Myocyte (in vitro differentiated cells): ENCODE measurements at regions not wholly inside any gene's neighbourhood (a gene's known extent, or its start where the extent isn't known, plus 50 kb on each side); places are given as distances from the start of the nearest gene placed in this dataset.
A peak's percentile ranks its signal among the peaks of the same experiment; 100 is the strongest.

ENCODE experiments used
- DNase-seq: peaks from one replicate; pipeline ENCODE4 v3.0.0-alpha.2; 2012; ENCODE audit warnings: low read depth

DNA sequence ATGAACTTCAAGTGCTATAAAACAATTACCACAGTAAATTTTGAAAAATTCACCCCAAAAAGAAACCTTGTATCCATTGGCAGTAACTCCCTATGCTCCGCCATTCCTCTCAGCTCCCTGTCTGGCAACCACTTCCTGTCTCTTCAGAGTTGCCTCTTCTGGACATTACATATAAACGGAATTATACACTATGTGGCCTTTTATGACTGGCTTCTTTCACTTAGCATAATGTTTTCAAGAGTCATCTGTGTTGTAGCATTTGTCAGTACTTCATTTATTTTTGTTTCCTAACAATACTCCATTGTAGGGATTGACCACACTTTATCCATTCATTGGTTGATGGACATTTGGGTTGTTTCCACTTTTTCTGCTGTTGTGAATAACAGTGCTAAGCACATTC lies 50.1 kb downstream of the CEP43 start:
- DNase-seq, result no peak

DNA sequence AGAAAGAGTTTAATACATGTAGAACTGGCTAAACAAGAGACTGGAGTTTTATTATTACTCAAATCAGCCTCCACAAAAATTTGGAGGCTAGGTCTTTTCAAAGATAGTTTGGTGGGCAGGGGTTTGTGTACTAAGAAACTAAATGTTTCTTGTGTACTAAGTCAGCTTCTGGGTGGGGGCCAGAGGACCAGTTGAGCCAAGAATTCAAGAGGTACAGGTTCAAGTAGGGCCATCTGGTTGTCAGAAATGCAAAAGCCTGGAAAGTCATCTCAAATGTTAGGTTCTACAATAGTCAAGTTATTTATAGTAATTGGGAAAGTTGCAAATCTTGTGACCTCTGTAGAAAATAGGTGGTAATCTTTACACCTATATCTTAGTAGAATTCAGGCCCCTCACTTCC lies 51.7 kb downstream of the CEP43 start:
- DNase-seq, result no peak

DNA sequence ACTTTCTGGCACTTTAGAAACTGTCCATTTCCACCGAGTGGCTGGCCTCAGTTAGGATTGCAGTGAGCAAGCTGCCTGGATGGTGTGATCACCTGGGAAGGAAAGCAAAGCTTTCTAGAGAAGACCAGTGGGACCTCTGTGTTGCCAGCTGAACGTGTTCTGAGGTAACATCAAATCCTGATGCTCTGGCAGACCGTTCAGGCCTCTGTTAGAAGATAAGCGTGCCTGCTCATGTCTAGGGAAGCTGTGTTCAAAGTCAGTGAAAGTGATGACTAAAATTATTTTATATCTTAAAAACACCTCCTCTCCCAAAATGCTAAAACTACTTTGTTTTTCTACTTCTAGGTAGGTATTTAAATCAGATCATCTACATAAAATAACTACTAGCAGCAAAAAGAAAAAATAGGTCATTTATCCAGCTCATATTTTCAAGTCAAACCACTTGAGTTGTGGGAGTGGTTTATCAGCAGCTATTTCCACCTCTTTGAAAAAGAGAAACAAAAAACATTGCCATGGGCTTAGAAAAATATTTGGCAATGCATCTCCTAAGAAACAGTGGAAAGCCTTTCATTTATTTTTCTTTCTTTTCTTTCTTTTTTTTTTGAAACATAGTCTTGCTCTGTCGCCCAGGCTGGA lies 54.8 kb downstream of the CEP43 start:
- DNase-seq, result no peak

DNA sequence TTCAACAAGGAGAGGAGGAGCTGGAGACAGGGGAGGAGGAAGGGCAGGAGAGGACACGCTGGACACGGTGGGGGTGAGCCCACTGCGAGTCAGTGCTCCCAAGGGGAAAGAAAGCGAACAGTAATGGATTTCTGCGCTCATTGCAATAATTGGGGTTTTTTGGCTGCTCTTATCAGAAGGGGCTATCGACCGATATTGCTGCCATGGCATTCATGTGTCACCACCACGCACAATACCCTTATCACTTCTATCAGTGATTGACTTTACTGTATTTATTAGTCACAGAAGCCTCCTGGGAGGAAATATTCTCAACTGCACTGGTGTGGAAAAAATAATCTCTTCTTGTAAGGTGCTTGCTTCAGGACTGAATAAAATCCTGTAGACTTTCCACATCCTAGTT lies 55.8 kb downstream of the CEP43 start:
- no peak for DNase-seq

DNA sequence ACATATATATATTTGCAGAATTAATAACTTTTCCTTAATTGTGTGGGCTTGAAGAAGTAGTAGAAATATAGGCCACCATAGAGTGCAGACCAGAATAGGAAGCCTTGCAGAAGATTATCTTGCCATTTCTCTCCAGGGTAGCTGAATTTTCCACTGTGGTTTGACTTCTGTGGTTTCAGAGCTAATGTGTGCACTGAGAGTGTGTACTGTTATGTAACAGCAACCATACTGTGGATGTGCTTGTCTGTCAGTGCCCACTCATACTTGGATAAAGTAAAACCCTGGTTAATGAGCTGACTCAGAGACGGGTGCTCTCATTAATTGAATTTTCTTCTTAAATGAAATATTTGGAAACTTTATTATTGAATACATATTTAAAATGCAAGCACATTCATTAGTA lies 57.2 kb downstream of the CEP43 start:
- DNase-seq, result peak; percentile 71

DNA sequence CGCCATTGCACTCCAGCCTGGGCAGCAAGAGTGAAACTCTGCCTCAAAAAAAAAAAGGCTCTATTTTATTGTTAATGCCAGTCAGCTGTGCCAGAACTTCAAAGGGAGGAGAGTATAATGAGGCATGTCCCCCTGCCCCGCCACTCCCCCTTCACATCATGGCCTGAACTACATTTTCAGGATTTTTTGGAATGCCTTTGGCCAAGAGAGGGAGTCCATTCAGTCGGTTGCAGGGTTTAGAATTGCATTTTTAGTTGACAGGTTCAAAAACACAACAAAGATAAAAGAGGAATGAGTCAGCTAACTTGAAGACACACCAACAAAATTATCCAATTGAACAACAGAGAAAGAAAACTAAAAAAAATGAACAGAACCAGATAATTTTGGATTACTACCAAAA lies 59.1 kb downstream of the CEP43 start:
- DNase-seq, result peak; percentile 55
